ENCODE measurements at regions not wholly inside any gene's neighbourhood (a gene's known extent, or its start where the extent isn't known, plus 50 kb on each side); places are given as distances from the start of the nearest gene placed in this dataset.
"Not testable (repeated sequence)": the region's sequence is repeated elsewhere in the genome, so short reads cannot be mapped to it uniquely, and the experiment has no call there.

GRCh38 chr5:93682471-93683404 lies 58.7 kb downstream of the POU5F2 start:
- not testable (repeated sequence) for H3K9ac ChIP-seq (ENCODE audit: low read depth in 1 of 2, low read length in 2 of 2); H3K27me3 ChIP-seq (ENCODE audit: control insufficient read depth in 1 of 2, insufficient read depth in 2 of 2, low read length in 2 of 2); H3K9me3 ChIP-seq (ENCODE audit: control insufficient read depth in 1 of 2, low read length in 2 of 2); H3K36me3 ChIP-seq (ENCODE audit: control insufficient read depth in 1 of 2, insufficient read depth in 2 of 2, low read length in 2 of 2); H3K4me3 ChIP-seq (ENCODE audit: low read depth in 1 of 2, low read length in 2 of 2); H3K4me1 ChIP-seq (ENCODE audit: control insufficient read depth in 1 of 2, insufficient read depth in 2 of 2, low read length in 2 of 2); H3K27ac ChIP-seq (ENCODE audit: low read depth, low read length)

- no peak overlapping the region for H3K4me3 ChIP-seq (ENCODE audit: low read depth in 1 of 2, low read length in 2 of 2)
- no peaks in the 10 kb centered on the region for H3K27me3 ChIP-seq (ENCODE audit: control insufficient read depth in 1 of 2, insufficient read depth in 2 of 2, low read length in 2 of 2)
- no peaks in the 10 kb centered on the region for H3K4me1 ChIP-seq (ENCODE audit: control insufficient read depth in 1 of 2, insufficient read depth in 2 of 2, low read length in 2 of 2)
- no peak overlapping the region for H3K27ac ChIP-seq (ENCODE audit: low read depth, low read length)
- H3K9ac ChIP-seq (ENCODE audit: low read depth in 1 of 2, low read length in 2 of 2), result no peak overlapping the region
- no peaks in the 10 kb centered on the region for H3K9me3 ChIP-seq (ENCODE audit: control insufficient read depth in 1 of 2, low read length in 2 of 2)
- no peaks in the 10 kb centered on the region for H3K36me3 ChIP-seq (ENCODE audit: control insufficient read depth in 1 of 2, insufficient read depth in 2 of 2, low read length in 2 of 2)
Observed at GRCh38 chr5:93681432-93681831, 60.0 kb downstream of the POU5F2 start.

- Histone ChIP-seq H3K27me3 (ENCODE audit: control insufficient read depth in 1 of 2, insufficient read depth in 2 of 2, low read length in 2 of 2) (no peaks in the 10 kb centered on the region), H3K27ac (ENCODE audit: low read depth, low read length) (no peak overlapping the region), H3K4me3 (ENCODE audit: low read depth in 1 of 2, low read length in 2 of 2) (no peak overlapping the region), H3K36me3 (ENCODE audit: control insufficient read depth in 1 of 2, insufficient read depth in 2 of 2, low read length in 2 of 2) (no peaks in the 10 kb centered on the region), H3K9ac (ENCODE audit: low read depth in 1 of 2, low read length in 2 of 2) (no peak overlapping the region), H3K4me1 (ENCODE audit: control insufficient read depth in 1 of 2, insufficient read depth in 2 of 2, low read length in 2 of 2) (peaks cover 0 to 20% of the 10 kb centered on the region in 2 donors), H3K9me3 (ENCODE audit: control insufficient read depth in 1 of 2, low read length in 2 of 2) (no peaks in the 10 kb centered on the region)
Observed at GRCh38 chr5:93677359-93677891, 64.0 kb downstream of the POU5F2 start.

- no peak overlapping the region for H3K9ac ChIP-seq (ENCODE audit: low read depth in 1 of 2, low read length in 2 of 2)
- H3K9me3 ChIP-seq (ENCODE audit: control insufficient read depth in 1 of 2, low read length in 2 of 2), result no peaks in the 10 kb centered on the region
Observed at GRCh38 chr5:93676704-93677103, 64.7 kb downstream of the POU5F2 start.

GRCh38 chr5:93675460-93676450 lies 65.6 kb downstream of the POU5F2 start:
- Histone ChIP-seq H3K27ac (ENCODE audit: low read depth, low read length) (no peak overlapping the region), H3K4me1 (ENCODE audit: control insufficient read depth in 1 of 2, insufficient read depth in 2 of 2, low read length in 2 of 2) (peaks cover 0 to 20% of the 10 kb centered on the region in 2 donors), H3K9ac (ENCODE audit: low read depth in 1 of 2, low read length in 2 of 2) (no peak overlapping the region), H3K36me3 (ENCODE audit: control insufficient read depth in 1 of 2, insufficient read depth in 2 of 2, low read length in 2 of 2) (no peaks in the 10 kb centered on the region), H3K9me3 (ENCODE audit: control insufficient read depth in 1 of 2, low read length in 2 of 2) (no peaks in the 10 kb centered on the region), H3K27me3 (ENCODE audit: control insufficient read depth in 1 of 2, insufficient read depth in 2 of 2, low read length in 2 of 2) (no peaks in the 10 kb centered on the region), H3K4me3 (ENCODE audit: low read depth in 1 of 2, low read length in 2 of 2) (peak overlapping the region in 1 of 2 donors; percentile 17)

More at GRCh38 chr5:93676704-93677103, 64.7 kb downstream of the POU5F2 start:
- Histone ChIP-seq H3K4me1 (ENCODE audit: control insufficient read depth in 1 of 2, insufficient read depth in 2 of 2, low read length in 2 of 2) (peaks cover 0 to 20% of the 10 kb centered on the region in 2 donors), H3K27ac (ENCODE audit: low read depth, low read length) (no peak overlapping the region), H3K4me3 (ENCODE audit: low read depth in 1 of 2, low read length in 2 of 2) (no peak overlapping the region), H3K36me3 (ENCODE audit: control insufficient read depth in 1 of 2, insufficient read depth in 2 of 2, low read length in 2 of 2) (no peaks in the 10 kb centered on the region), H3K27me3 (ENCODE audit: control insufficient read depth in 1 of 2, insufficient read depth in 2 of 2, low read length in 2 of 2) (no peaks in the 10 kb centered on the region)

- no peak overlapping the region for H3K27ac ChIP-seq (ENCODE audit: low read depth, low read length)
- no peaks in the 10 kb centered on the region for H3K27me3 ChIP-seq (ENCODE audit: control insufficient read depth in 1 of 2, insufficient read depth in 2 of 2, low read length in 2 of 2)
- no peaks in the 10 kb centered on the region for H3K9me3 ChIP-seq (ENCODE audit: control insufficient read depth in 1 of 2, low read length in 2 of 2)
- peak overlapping the region in 1 of 2 donors; percentile 17 for H3K4me3 ChIP-seq (ENCODE audit: low read depth in 1 of 2, low read length in 2 of 2)
- H3K4me1 ChIP-seq (ENCODE audit: control insufficient read depth in 1 of 2, insufficient read depth in 2 of 2, low read length in 2 of 2), result peaks cover 0 to 20% of the 10 kb centered on the region in 2 donors
- H3K36me3 ChIP-seq (ENCODE audit: control insufficient read depth in 1 of 2, insufficient read depth in 2 of 2, low read length in 2 of 2), result no peaks in the 10 kb centered on the region
- no peak overlapping the region for H3K9ac ChIP-seq (ENCODE audit: low read depth in 1 of 2, low read length in 2 of 2)
Observed at GRCh38 chr5:93674866-93675459, 66.4 kb downstream of the POU5F2 start.

GRCh38 chr5:93674138-93674537 lies 67.3 kb downstream of the POU5F2 start:
- Histone ChIP-seq H3K9ac (ENCODE audit: low read depth in 1 of 2, low read length in 2 of 2) (no peak overlapping the region), H3K4me1 (ENCODE audit: control insufficient read depth in 1 of 2, insufficient read depth in 2 of 2, low read length in 2 of 2) (peaks cover 0 to 20% of the 10 kb centered on the region in 2 donors), H3K9me3 (ENCODE audit: control insufficient read depth in 1 of 2, low read length in 2 of 2) (no peaks in the 10 kb centered on the region), H3K27me3 (ENCODE audit: control insufficient read depth in 1 of 2, insufficient read depth in 2 of 2, low read length in 2 of 2) (no peaks in the 10 kb centered on the region), H3K36me3 (ENCODE audit: control insufficient read depth in 1 of 2, insufficient read depth in 2 of 2, low read length in 2 of 2) (no peaks in the 10 kb centered on the region), H3K4me3 (ENCODE audit: low read depth in 1 of 2, low read length in 2 of 2) (no peak overlapping the region), H3K27ac (ENCODE audit: low read depth, low read length) (no peak overlapping the region)

- no peak overlapping the region for H3K9ac ChIP-seq (ENCODE audit: low read depth in 1 of 2, low read length in 2 of 2)
- H3K36me3 ChIP-seq (ENCODE audit: control insufficient read depth in 1 of 2, insufficient read depth in 2 of 2, low read length in 2 of 2), result no peaks in the 10 kb centered on the region
- H3K4me3 ChIP-seq (ENCODE audit: low read depth in 1 of 2, low read length in 2 of 2), result no peak overlapping the region
- no peaks in the 10 kb centered on the region for H3K27me3 ChIP-seq (ENCODE audit: control insufficient read depth in 1 of 2, insufficient read depth in 2 of 2, low read length in 2 of 2)
- no peak overlapping the region for H3K27ac ChIP-seq (ENCODE audit: low read depth, low read length)
- no peaks in the 10 kb centered on the region for H3K9me3 ChIP-seq (ENCODE audit: control insufficient read depth in 1 of 2, low read length in 2 of 2)
- peaks cover 0 to 20% of the 10 kb centered on the region in 2 donors for H3K4me1 ChIP-seq (ENCODE audit: control insufficient read depth in 1 of 2, insufficient read depth in 2 of 2, low read length in 2 of 2)
Observed at GRCh38 chr5:93673316-93673954, 68.0 kb downstream of the POU5F2 start.

GRCh38 chr5:93665648-93666047 lies 75.8 kb downstream of the POU5F2 start:
- Histone ChIP-seq H3K27ac (ENCODE audit: low read depth, low read length) (no peak overlapping the region), H3K9me3 (ENCODE audit: control insufficient read depth in 1 of 2, low read length in 2 of 2) (no peaks in the 10 kb centered on the region), H3K4me1 (ENCODE audit: control insufficient read depth in 1 of 2, insufficient read depth in 2 of 2, low read length in 2 of 2) (no peaks in the 10 kb centered on the region), H3K27me3 (ENCODE audit: control insufficient read depth in 1 of 2, insufficient read depth in 2 of 2, low read length in 2 of 2) (no peaks in the 10 kb centered on the region), H3K4me3 (ENCODE audit: low read depth in 1 of 2, low read length in 2 of 2) (no peak overlapping the region), H3K9ac (ENCODE audit: low read depth in 1 of 2, low read length in 2 of 2) (no peak overlapping the region), H3K36me3 (ENCODE audit: control insufficient read depth in 1 of 2, insufficient read depth in 2 of 2, low read length in 2 of 2) (no peaks in the 10 kb centered on the region)

Data from duodenal mucosa (tissue), 2 donors.